DMS53 (cell line): ENCODE measurements at regions not wholly inside any gene's neighbourhood (a gene's known extent, or its start where the extent isn't known, plus 50 kb on each side); places are given as distances from the start of the nearest gene placed in this dataset.
"Not testable (repeated sequence)": the region's sequence is repeated elsewhere in the genome, so short reads cannot be mapped to it uniquely, and the experiment has no call there.

Source experiments
- DNase-seq: peaks from one replicate; lab custom pipeline; 2025; lab: John Stamatoyannopoulos, UW

GRCh38 chr21:32823296-32823695, 51.7 kb upstream of the PAXBP1 start:
- DNase-seq: not testable (repeated sequence)

DNA sequence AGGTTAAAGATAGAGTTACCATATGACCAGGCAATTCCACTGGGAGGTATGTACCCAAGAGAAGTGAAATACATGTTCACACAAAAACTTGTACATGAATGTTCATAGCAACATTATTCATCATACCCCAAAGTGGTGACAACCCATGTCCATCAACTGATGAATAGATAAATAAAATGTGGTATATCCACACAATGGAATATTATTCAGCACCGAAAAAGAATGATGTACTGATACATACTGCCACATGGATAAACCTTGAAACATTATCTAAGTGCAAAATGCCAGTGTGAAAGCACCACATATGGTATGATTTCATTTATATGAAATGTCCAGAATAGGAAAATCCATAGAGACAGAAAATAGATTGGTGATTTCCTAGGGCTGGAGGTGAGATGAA, 53.4 kb upstream of the PAXBP1 start:
- no peak for DNase-seq

DNA sequence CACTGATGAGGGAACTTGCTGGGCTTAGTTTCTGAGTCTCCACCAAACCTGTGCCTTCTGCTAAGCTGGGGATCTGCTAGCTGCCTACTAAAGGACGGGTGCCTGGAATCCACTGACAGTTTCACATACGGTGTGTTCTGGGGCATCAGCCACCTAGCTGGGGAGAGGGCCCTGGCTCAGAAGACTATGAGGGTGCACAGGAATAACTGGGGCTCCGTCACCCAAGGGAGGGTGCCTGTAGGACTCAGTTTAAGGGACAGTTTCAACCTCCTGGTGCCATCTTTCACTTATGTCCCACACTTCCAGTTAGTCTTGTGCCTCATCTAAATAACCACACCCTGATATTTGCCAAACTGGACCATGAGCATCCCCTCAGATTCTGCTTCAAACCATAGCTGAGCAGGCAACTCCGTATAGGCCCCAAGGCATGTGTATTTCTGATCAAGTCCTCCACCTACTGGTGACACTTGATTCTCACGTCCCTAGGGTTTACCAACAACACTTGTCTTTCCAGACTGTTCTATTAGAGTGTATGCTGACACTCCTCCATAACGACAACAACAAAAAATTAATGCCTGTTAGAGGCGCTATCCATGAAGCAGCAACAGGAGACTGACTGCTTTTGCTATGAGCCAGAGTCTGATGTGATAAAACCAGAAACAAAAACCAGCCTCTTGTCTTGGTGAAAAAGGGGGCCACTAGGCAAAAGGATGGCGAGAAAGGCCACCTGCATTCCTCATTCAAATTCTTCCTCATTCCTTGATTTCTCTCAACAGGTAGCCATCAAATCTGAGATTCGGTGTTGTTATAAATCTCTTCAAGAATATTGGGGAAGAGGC, 55.0 kb upstream of the PAXBP1 start:
- DNase-seq: peak; percentile 72

GRCh38 chr21:32828908-32829307, 57.4 kb upstream of the PAXBP1 start:
- no peak for DNase-seq

DNA sequence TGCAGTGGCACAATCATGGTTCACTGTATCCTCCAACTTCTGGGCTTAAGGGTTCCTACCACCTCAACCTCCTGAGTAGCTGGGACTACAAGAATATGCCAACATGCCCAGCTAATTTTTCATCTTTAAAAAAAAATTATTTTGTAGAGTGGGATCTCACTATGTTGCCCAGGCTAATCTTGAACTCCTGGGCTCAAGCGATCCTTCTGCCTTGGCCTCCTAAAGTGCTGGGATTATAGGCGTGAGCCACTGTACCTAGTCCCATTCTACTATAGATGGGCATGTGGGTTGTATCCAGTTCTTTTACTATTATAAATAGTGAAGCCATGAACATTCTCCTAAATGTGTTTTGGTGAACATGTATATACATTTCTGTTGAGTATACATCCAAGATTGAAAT, 57.9 kb upstream of the PAXBP1 start:
- no peak for DNase-seq

GRCh38 chr21:32831779-32832178, 60.2 kb upstream of the PAXBP1 start:
- not testable (repeated sequence) for DNase-seq

GRCh38 chr21:32834211-32834915, 62.8 kb upstream of the PAXBP1 start:
- DNase-seq: no peak

DNA sequence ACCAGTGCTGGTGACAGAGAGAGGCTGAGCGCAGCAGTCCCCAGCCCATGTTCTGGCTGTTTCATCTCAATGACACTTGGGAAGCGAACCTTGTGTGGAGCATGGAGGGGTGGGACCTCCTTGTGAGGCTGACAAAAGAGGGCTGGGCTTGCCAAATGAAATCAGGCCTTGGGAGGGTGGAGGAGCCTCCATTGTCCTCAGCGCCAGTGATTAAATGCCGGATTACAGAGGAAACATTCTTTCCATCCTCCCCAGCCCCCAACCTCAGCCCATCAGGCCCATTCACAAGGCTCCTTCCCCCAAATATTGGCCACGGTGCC, 63.3 kb upstream of the PAXBP1 start:
- DNase-seq: no peak

DNA sequence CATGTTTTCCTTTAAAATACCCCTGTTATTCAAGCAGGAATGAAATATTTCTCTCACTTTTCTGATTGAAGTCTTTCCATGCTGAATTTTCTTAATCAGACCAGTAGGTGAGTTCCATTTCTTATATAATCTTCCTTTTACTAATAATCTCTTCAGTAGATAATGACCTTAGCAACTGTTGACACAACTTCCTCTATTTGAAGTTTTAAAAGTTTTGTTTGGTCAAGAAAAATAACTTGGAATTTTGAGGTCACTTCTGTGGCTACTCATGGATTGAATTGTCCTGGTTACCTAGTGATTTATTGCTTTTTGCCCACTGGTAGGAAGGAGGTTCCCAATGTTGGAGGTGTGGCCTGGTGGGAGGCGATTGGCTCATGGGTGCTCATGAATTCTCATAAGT, 70.6 kb upstream of the PAXBP1 start:
- no peak for DNase-seq

- no peak for DNase-seq
These were observed 72.0 kb upstream of the PAXBP1 start for GRCh38 chr21:32843561-32843960.

DNA sequence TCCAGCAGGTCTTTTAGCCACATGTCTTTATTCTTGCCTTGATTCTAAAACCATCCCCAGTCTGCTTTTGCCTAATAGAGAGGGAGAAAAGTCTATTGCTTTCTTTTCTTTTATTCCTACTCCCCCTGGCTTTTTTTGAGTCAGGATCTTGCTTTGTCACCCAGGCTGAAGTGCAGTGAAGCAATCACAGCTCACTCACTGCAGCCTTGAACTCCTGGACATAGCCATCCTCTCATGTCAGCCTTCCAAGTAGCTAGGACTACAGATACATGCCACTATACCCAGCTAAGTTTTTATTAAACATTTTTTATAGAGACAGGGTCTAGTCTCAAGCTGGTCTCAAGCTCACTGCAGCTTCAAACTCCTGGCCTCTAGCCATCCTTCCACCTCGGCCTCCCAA, 72.5 kb upstream of the PAXBP1 start:
- DNase-seq: no peak

GRCh38 chr21:32844653-32845436, 73.3 kb upstream of the PAXBP1 start:
- DNase-seq: peak; percentile 53

GRCh38 chr21:32858628-32859027, 87.1 kb upstream of the PAXBP1 start:
- no peak for DNase-seq

DNA sequence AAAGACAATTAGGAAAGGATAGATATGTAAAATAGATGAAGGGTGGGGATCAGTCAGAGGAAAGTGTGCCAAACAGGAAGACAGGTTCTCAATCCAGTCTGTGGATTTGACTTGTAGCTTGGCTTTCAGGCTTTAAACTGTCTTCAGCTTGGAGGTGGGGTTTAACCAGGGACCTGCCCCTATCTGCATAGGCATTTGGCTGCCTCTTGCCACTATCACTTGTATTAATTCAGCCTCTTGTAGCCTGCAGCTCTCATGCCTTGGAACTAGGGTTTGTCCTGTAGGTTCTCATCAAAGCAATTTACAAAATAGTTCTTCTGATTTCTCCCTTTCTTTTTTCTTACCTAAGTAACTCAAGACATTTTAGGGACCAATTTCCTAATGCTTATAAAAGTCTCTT, 88.8 kb upstream of the PAXBP1 start:
- DNase-seq: no peak

- DNase-seq: no peak
These were observed 90.3 kb upstream of the PAXBP1 start for GRCh38 chr21:32861866-32862265.

- no peak for DNase-seq
These were observed 96.0 kb upstream of the PAXBP1 start for GRCh38 chr21:32867597-32867996.

DNA sequence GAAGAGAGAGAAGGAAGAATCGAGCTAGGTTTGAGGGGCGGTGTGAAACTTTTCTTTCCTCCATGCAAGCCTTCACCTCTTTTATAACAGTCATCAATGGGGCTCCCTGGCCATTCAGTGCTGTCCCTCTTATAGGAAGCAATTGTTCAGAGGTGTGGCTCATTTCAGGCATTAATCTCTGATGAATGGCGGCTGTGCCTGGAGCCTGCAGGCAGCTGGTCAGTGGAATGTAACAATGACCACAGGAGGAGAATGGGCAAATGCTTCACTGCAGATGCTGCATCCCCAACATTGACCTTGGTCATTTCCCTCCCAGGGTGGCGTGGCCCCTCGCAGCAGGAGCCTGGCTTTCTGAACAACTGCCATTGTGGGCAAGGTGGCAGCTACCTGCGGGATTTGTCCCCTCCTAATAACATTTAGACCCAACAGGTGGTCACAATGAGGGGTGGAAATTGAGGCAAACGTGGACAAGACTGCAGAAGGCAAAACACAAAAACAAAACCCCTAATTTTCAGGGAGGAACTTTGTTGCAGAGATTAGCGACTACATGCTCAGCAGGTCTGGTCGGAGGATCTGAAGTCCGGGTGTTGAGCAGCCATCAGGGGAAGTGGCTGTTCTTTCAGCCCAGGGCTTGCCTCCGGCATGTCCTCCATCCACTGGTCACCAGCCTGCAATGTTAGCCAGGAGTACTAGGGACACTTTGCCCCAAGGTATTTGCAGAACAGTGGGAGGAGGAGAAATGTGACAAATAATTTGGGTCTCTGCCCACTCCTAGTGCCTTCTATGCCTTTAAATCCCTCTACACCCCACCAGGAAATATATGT, 97.3 kb upstream of the PAXBP1 start:
- no peak for DNase-seq

DNA sequence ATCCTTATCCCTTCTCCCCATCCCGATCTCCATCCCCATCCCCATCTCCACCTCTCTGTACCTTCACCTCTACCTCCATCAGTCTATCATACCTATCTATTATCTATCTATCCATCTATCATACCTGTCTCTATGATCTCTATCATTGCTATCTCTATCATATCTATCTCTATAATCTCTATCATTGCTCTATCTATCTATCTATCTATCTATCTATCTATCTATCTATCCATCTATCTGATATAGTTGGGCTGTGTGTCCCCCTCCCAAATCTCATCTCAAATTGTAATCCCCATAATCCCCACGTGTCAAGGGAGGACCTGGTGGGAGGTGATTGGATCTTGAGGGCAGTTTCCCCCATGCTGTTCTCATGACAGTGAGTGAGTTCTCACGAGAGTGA, 97.9 kb upstream of the PAXBP1 start:
- DNase-seq: no peak

- no peak for DNase-seq
These were observed 104.9 kb upstream of the PAXBP1 start for GRCh38 chr21:32876426-32876825.

DNA sequence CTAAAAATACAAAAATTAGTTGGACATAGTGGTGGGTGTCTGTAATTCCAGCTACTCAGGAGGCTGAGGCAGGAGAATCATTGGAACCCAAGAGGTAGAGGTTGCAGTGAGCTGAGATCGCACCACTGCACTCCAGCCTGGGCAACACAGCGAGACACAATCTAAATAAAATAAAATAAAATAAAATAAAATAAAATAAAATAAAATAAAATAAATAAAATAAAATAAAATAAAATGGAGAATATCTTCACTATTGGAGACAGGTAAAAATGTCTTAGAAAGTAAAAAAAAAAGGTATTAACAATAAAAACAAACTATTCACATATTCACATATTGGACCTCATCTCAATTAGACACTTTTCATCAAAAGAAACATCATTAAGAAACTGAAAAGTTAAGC, 106.3 kb upstream of the PAXBP1 start:
- DNase-seq: not testable (repeated sequence)

DNA sequence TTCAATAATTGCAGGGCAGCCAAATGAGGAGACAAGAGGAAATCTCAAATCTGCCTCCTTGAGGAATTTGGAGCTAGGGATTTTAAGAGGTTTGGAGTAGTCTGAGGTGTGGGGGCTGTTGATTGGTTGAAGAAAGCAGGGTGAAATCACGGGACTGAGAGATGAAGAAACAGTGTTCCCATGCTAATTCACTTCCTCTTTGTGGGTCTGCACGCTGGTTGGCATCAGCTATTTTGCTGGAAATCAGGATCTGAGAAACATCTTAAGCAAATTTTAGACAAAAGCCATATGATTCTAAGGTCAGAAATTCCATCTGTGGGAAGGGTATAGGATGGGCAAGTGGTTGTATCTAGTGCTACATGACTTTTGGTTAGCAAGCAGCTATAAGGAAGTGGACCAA, 107.1 kb upstream of the PAXBP1 start:
- no peak for DNase-seq

GRCh38 chr21:32881458-32881857, 109.9 kb upstream of the PAXBP1 start:
- DNase-seq: no peak
